Osteocyte (in vitro differentiated cells): ENCODE measurements at regions not wholly inside any gene's neighbourhood (a gene's known extent, or its start where the extent isn't known, plus 50 kb on each side); places are given as distances from the start of the nearest gene placed in this dataset.

Source experiments
- DNase-seq: peaks from one replicate; pipeline ENCODE4 v3.0.0; 2021; ENCODE audit warnings: mixed read lengths; ENCODE audit not compliant: unreplicated experiment; ENCODE audit errors: extremely low spot score
- H3K27ac Mint-ChIP-seq: one replicate; pipeline ENCODE4 v1.8.0; 2021; ENCODE audit warnings: mild to moderate bottlenecking, mixed read lengths; ENCODE audit not compliant: unreplicated experiment
- H3K27me3 Mint-ChIP-seq: one replicate; pipeline ENCODE4 v1.8.0; 2021; ENCODE audit warnings: mixed read lengths; ENCODE audit not compliant: unreplicated experiment
- H3K36me3 Mint-ChIP-seq: one replicate; pipeline ENCODE4 v1.8.0; 2021; ENCODE audit warnings: mixed read lengths; ENCODE audit not compliant: unreplicated experiment
- H3K4me1 Mint-ChIP-seq: one replicate; pipeline ENCODE4 v1.8.0; 2021; ENCODE audit warnings: mixed read lengths; ENCODE audit not compliant: unreplicated experiment
- H3K4me3 Mint-ChIP-seq: one replicate; pipeline ENCODE4 v1.8.0; 2021; ENCODE audit warnings: mild to moderate bottlenecking, moderate library complexity, mixed read lengths; ENCODE audit not compliant: unreplicated experiment
- H3K9me3 Mint-ChIP-seq: one replicate; pipeline ENCODE4 v1.8.0; 2021; ENCODE audit warnings: mixed read lengths; ENCODE audit not compliant: unreplicated experiment
- TF ChIP-seq, protein P1 (sequence below): fragments of 200-600 bp; sonication (generic); IDR thresholded peaks from 2 replicates; pipeline ENCODE4 v1.5.0; 2021; ENCODE audit warnings: antibody characterized with exemption, mild to moderate bottlenecking, moderate library complexity

GRCh38 chr11:114914231-114915005, 236.1 kb downstream of the NXPE2 start:
- Mint-ChIP-seq H3K36me3 (no peaks in the 10 kb centered on the region), H3K4me3 (no peak overlapping the region), H3K27ac (no peak overlapping the region), H3K27me3 (no peaks in the 10 kb centered on the region), H3K9me3 (peaks cover 14% of the 10 kb centered on the region), H3K4me1 (no peaks in the 10 kb centered on the region)
- no peak for DNase-seq
- TF ChIP-seq, protein P1, sequence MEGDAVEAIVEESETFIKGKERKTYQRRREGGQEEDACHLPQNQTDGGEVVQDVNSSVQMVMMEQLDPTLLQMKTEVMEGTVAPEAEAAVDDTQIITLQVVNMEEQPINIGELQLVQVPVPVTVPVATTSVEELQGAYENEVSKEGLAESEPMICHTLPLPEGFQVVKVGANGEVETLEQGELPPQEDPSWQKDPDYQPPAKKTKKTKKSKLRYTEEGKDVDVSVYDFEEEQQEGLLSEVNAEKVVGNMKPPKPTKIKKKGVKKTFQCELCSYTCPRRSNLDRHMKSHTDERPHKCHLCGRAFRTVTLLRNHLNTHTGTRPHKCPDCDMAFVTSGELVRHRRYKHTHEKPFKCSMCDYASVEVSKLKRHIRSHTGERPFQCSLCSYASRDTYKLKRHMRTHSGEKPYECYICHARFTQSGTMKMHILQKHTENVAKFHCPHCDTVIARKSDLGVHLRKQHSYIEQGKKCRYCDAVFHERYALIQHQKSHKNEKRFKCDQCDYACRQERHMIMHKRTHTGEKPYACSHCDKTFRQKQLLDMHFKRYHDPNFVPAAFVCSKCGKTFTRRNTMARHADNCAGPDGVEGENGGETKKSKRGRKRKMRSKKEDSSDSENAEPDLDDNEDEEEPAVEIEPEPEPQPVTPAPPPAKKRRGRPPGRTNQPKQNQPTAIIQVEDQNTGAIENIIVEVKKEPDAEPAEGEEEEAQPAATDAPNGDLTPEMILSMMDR = no peak

GRCh38 chr11:114915871-114916805, 237.8 kb downstream of the NXPE2 start:
- H3K27me3 Mint-ChIP-seq = no peaks in the 10 kb centered on the region
- no peak for DNase-seq
- no peaks in the 10 kb centered on the region for H3K4me1 Mint-ChIP-seq
- H3K4me3 Mint-ChIP-seq = no peak overlapping the region
- TF ChIP-seq, protein P1 = no peak
- H3K9me3 Mint-ChIP-seq = peaks cover 14% of the 10 kb centered on the region
- H3K36me3 Mint-ChIP-seq = no peaks in the 10 kb centered on the region
- no peak overlapping the region for H3K27ac Mint-ChIP-seq

- Mint-ChIP-seq H3K27me3 (no peaks in the 10 kb centered on the region), H3K9me3 (peaks cover 9% of the 10 kb centered on the region), H3K36me3 (no peaks in the 10 kb centered on the region), H3K27ac (no peak overlapping the region), H3K4me3 (no peak overlapping the region), H3K4me1 (no peaks in the 10 kb centered on the region)
- DNase-seq = no peak
- TF ChIP-seq, protein P1 = no peak
Observed at GRCh38 chr11:114918286-114918685, 240.0 kb downstream of the NXPE2 start.

DNA sequence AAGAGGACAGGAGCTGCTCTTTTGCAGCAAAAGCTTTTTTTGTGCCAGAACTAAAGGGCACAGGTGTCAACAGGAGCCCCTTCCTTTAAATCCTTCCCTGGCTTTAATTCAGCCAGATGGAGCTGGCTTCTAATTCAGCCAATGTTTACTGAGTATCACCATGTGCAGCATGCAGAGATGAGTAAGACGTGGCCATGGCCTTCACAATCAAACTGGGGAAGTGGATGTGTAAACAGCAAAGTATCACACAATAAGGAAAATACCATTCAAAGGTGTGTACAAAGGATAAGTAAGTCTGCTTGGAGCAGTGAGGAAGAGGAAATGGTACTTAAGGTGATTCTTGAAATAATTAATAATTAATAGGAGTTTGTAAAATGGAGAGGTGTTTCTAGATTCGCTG, 243.4 kb downstream of the NXPE2 start:
- no peaks in the 10 kb centered on the region for H3K27me3 Mint-ChIP-seq
- no peaks in the 10 kb centered on the region for H3K36me3 Mint-ChIP-seq
- H3K9me3 Mint-ChIP-seq = peaks cover 7% of the 10 kb centered on the region
- no peaks in the 10 kb centered on the region for H3K4me1 Mint-ChIP-seq
- no peak overlapping the region for H3K4me3 Mint-ChIP-seq
- TF ChIP-seq, protein P1 = no peak
- no peak for DNase-seq
- H3K27ac Mint-ChIP-seq = no peak overlapping the region

GRCh38 chr11:114924042-114924441, 245.7 kb downstream of the NXPE2 start:
- H3K27me3 Mint-ChIP-seq = no peaks in the 10 kb centered on the region
- TF ChIP-seq, protein P1 = no peak
- no peaks in the 10 kb centered on the region for H3K4me1 Mint-ChIP-seq
- no peak overlapping the region for H3K4me3 Mint-ChIP-seq
- H3K36me3 Mint-ChIP-seq = no peaks in the 10 kb centered on the region
- no peak for DNase-seq
- H3K27ac Mint-ChIP-seq = no peak overlapping the region
- peaks cover 6% of the 10 kb centered on the region for H3K9me3 Mint-ChIP-seq
